HCT116 (cell line): ENCODE measurements at regions not wholly inside any gene's neighbourhood (a gene's known extent, or its start where the extent isn't known, plus 50 kb on each side); places are given as distances from the start of the nearest gene placed in this dataset.

ENCODE experiments used
- ATAC-seq: fragments of 200-7000 bp; cut with Tn5 transposase; 2 replicates; pipeline ENCODE4 v1.9.1; 2020; ENCODE audit warnings: mild to moderate bottlenecking, moderate library complexity
- BruUV-seq: library from RNA; stranded (reverse); fragments of 400-500 nt; replicated peaks from 2 replicates; lab custom pipeline; 2021; lab: Mats Ljungman, UMichigan
- CTCF ChIA-PET: fragments of 300-600 bp; sonication (Branson Sonifier 250); formaldehyde crosslinking; loops from one replicate; lab custom pipeline; 2021; ENCODE audit warnings: antibody characterized with exemption; lab: Charles Lee
- POLR2A ChIA-PET: fragments of 300-600, 350-600 bp; sonication (Branson Sonifier 250); formaldehyde crosslinking; loops from one replicate; lab custom pipeline; 2021; ENCODE audit warnings: antibody characterized with exemption; lab: Charles Lee
- RAD21 ChIA-PET, 2 experiments: fragments of 300-600 bp; sonication (Branson Sonifier 250); formaldehyde crosslinking; loops; one replicate each; lab custom pipeline; 2023; ENCODE audit warnings: low total read pairs in 2 of 2; ENCODE audit not compliant: uncharacterized antibody in 2 of 2, unreplicated experiment in 2 of 2, low non-redundant PET in 1 of 2; lab: Charles Lee
- DNase-seq: peaks from one replicate; pipeline ENCODE4 v3.0.0-alpha.2; 2010; ENCODE audit warnings: low read depth, low spot score
- H2AFZ ChIP-seq: fragments of 200-600 bp; shearing (Covaris generic), sonication (generic); 2 replicates; pipeline ENCODE4 v1.6.1; 2017; ENCODE audit warnings: low read depth, mixed run types, mixed read lengths, antibody characterized with exemption, low read length; ENCODE audit not compliant: poor library complexity, severe bottlenecking
- H3K27ac ChIP-seq: 2 replicates; pipeline ENCODE4 v1.5.1; 2012; ENCODE audit warnings: low read depth, low read length
- H3K27me3 ChIP-seq: fragments of 200-600 bp; sonication (generic); 2 replicates; pipeline ENCODE4 v1.6.1; 2016; ENCODE audit warnings: mixed run types, low read length, mixed read lengths; ENCODE audit not compliant: insufficient read depth
- H3K36me3 ChIP-seq, 2 experiments: fragments of 200-500 bp in 1 of 2; fragments of 200-600 bp in 1 of 2; sonication (Bioruptor generic) in 1 of 2; sonication (generic) in 1 of 2; 2 replicates each; pipeline versions ENCODE4 v1.5.1 to v1.6.1; 2014 to 2016; ENCODE audit warnings: low read length in 2 of 2, inconsistent platforms in 1 of 2, mixed read lengths in 1 of 2, mixed run types in 1 of 2; ENCODE audit not compliant: insufficient read depth in 2 of 2, control insufficient read depth in 1 of 2
- H3K4me1 ChIP-seq, 2 experiments: fragments of 200-600 bp in 1 of 2; sonication (generic) in 1 of 2; 2 replicates each; pipeline versions ENCODE4 v1.5.1 to v1.6.1; 2012 to 2017; ENCODE audit warnings: low read length in 2 of 2, inconsistent platforms in 1 of 2, mild to moderate bottlenecking in 1 of 2, mixed read lengths in 1 of 2, mixed run types in 1 of 2, moderate library complexity in 1 of 2; ENCODE audit not compliant: insufficient read depth in 2 of 2, control insufficient read depth in 1 of 2
- H3K4me2 ChIP-seq: fragments of 200-600 bp; sonication (generic); 2 replicates; pipeline ENCODE4 v1.6.1; 2017; ENCODE audit warnings: mixed run types, low read length, mixed read lengths
- H3K4me3 ChIP-seq, 2 experiments: fragments of 200-600 bp in 1 of 2; sonication (generic) in 1 of 2; replicated peaks in 1 of 2; 2 replicates each; pipeline ENCODE4 v1.5.1; 2011 to 2016; ENCODE audit warnings: low read length in 2 of 2, control low read depth in 1 of 2, low read depth in 1 of 2, mild to moderate bottlenecking in 1 of 2, mixed read lengths in 1 of 2, mixed run types in 1 of 2
- H3K79me2 ChIP-seq: fragments of 200-600 bp; sonication (generic); 2 replicates; pipeline ENCODE4 v1.6.1; 2017; ENCODE audit warnings: mild to moderate bottlenecking, mixed run types, low read length, moderate library complexity, mixed read lengths; ENCODE audit not compliant: insufficient read depth
- H3K9ac ChIP-seq: fragments of 200-600 bp; sonication (generic); 2 replicates; pipeline ENCODE4 v1.6.1; 2016; ENCODE audit warnings: low read length, mixed read lengths
- H3K9me2 ChIP-seq: fragments of 200-600 bp; sonication (generic), shearing (Covaris generic); 2 replicates; pipeline ENCODE4 v1.6.1; 2017; ENCODE audit warnings: mixed run types, mild to moderate bottlenecking, moderate library complexity; ENCODE audit not compliant: insufficient read depth
- H3K9me3 ChIP-seq, 2 experiments: fragments of 200-500 bp in 1 of 2; fragments of 200-600 bp in 1 of 2; sonication (Bioruptor generic) in 1 of 2; sonication (generic) in 1 of 2; 2 replicates each; pipeline ENCODE4 v1.6.1; 2014 to 2017; ENCODE audit warnings: low read length in 2 of 2, mixed read lengths in 2 of 2, inconsistent platforms in 1 of 2, low read depth in 1 of 2, mild to moderate bottlenecking in 1 of 2, mixed run types in 1 of 2, moderate library complexity in 1 of 2; ENCODE audit not compliant: control insufficient read depth in 1 of 2, insufficient read depth in 1 of 2
- H4K20me1 ChIP-seq: fragments of 200-600 bp; sonication (generic), shearing (Covaris generic); 2 replicates; pipeline ENCODE4 v1.6.1; 2017; ENCODE audit warnings: mixed run types, mild to moderate bottlenecking, moderate library complexity; ENCODE audit not compliant: insufficient read depth
- ATF3 ChIP-seq: IDR thresholded peaks from 2 replicates; pipeline ENCODE4 v1.6.1; 2012
- CBX3 ChIP-seq: IDR thresholded peaks from 2 replicates; pipeline ENCODE4 v1.6.1; 2012; ENCODE audit warnings: low read depth
- CEBPB ChIP-seq: IDR thresholded peaks from 2 replicates; pipeline ENCODE4 v1.6.1; 2012; ENCODE audit warnings: low read depth
- EGR1 ChIP-seq: IDR thresholded peaks from 2 replicates; pipeline ENCODE4 v1.6.1; 2012; ENCODE audit warnings: low read depth
- ELF1 ChIP-seq: IDR thresholded peaks from 2 replicates; pipeline ENCODE4 v1.6.1; 2012; ENCODE audit warnings: low read depth, borderline replicate concordance
- EZH2 ChIP-seq: fragments of 200-600 bp; sonication (generic); IDR thresholded peaks from 2 replicates; pipeline ENCODE4 v1.6.1; 2017; ENCODE audit warnings: antibody characterized with exemption, mixed run types
- FOSL1 ChIP-seq: IDR thresholded peaks from 2 replicates; pipeline ENCODE4 v1.6.1; 2012; ENCODE audit warnings: low read depth
- JUND ChIP-seq: IDR thresholded peaks from 2 replicates; pipeline ENCODE4 v1.6.1; 2012
- POLR2A ChIP-seq: IDR thresholded peaks from 2 replicates; pipeline ENCODE4 v1.7.0; 2011; ENCODE audit warnings: borderline replicate concordance; ENCODE audit not compliant: insufficient read depth, insufficient read length; ENCODE audit errors: extremely low read depth
- RAD21 ChIP-seq: IDR thresholded peaks from 2 replicates; pipeline ENCODE4 v1.6.1; 2012; ENCODE audit warnings: low read depth, mild to moderate bottlenecking
- REST ChIP-seq: IDR thresholded peaks from 2 replicates; pipeline ENCODE4 v1.6.1; 2012; ENCODE audit warnings: low read depth
- SP1 ChIP-seq: IDR thresholded peaks from 2 replicates; pipeline ENCODE4 v1.6.1; 2012; ENCODE audit warnings: low read depth
- SRF ChIP-seq: IDR thresholded peaks from 2 replicates; pipeline ENCODE4 v1.6.1; 2012; ENCODE audit warnings: low read depth
- TCF7L2 ChIP-seq: IDR thresholded peaks from 2 replicates; pipeline ENCODE4 v1.7.0; 2011; ENCODE audit warnings: borderline replicate concordance, inconsistent platforms; ENCODE audit not compliant: insufficient read depth, insufficient read length; ENCODE audit errors: extremely low read depth
- YY1 ChIP-seq: IDR thresholded peaks from 2 replicates; pipeline ENCODE4 v1.6.1; 2011; ENCODE audit warnings: low read length, low read depth, moderate library complexity, mild to moderate bottlenecking; ENCODE audit not compliant: insufficient replicate concordance; ENCODE audit errors: extremely low read depth
- ZBTB33 ChIP-seq: IDR thresholded peaks from 2 replicates; pipeline ENCODE4 v1.6.1; 2011; ENCODE audit warnings: mild to moderate bottlenecking, low read length, moderate library complexity; ENCODE audit not compliant: insufficient replicate concordance; ENCODE audit errors: extremely low read depth
- intact Hi-C: fragments of 100-400 bp; cut with micrococcal nuclease; formaldehyde crosslinking; loops from 2 replicates; pipeline ENCODE4 v1.10.0; 2022

GRCh38 chr14:105581551-105582341, 55.4 kb downstream of the TMEM121 start:
- Histone ChIP-seq H3K36me3 (no peaks in the 10 kb centered on the region), H4K20me1 (no peaks in the 10 kb centered on the region), H3K4me3 (no peak overlapping the region), H3K9ac (no peak overlapping the region), H3K4me2 (no peak overlapping the region), H3K4me1 (no peaks in the 10 kb centered on the region), H3K27me3 (no peaks in the 10 kb centered on the region), H3K9me3 (no peaks in the 10 kb centered on the region), H3K79me2 (no peaks in the 10 kb centered on the region), H3K9me2 (no peaks in the 10 kb centered on the region), H2AFZ (no peak overlapping the region), H3K27ac (no peak overlapping the region)
- intact Hi-C loops: loop anchor here (5.0 kb wide), 1 partner anchor 121 kb away; no protein-coding TSS in a partner anchor
- ChIA-PET POLR2A (no interaction called here), CTCF (no interaction called here), RAD21 (no interaction called here)
- TF ChIP-seq EZH2 (no peak), TCF7L2 (no peak), JUND (no peak), ZBTB33 (no peak), SRF (no peak), CBX3 (no peak), REST (no peak), ELF1 (no peak), ATF3 (no peak), SP1 (no peak), FOSL1 (no peak), YY1 (no peak), EGR1 (no peak), POLR2A (no peak), CEBPB (no peak), RAD21 (no peak)
- BruUV-seq: no TSS peak
- DNase-seq (no peak), ATAC-seq (0 out of 2 replicates have a peak, but pooled peaks have one; percentile 17)
